NCI-H69 (cell line): ENCODE measurements at regions not wholly inside any gene's neighbourhood (a gene's known extent, or its start where the extent isn't known, plus 50 kb on each side); places are given as distances from the start of the nearest gene placed in this dataset.

Experiments used
- DNase-seq: peaks from one replicate; lab custom pipeline; 2025; lab: John Stamatoyannopoulos, UW

GRCh38 chr7:25360451-25360850 lies 132.2 kb upstream of the NPVF start:
- DNase-seq: no peak

GRCh38 chr7:25361387-25361786 lies 133.1 kb upstream of the NPVF start:
- no peak for DNase-seq

GRCh38 chr7:25361863-25362262 lies 133.6 kb upstream of the NPVF start:
- DNase-seq: no peak

- no peak for DNase-seq
Observed at GRCh38 chr7:25368599-25369201, 140.4 kb upstream of the NPVF start.

- DNase-seq: no peak
Observed at GRCh38 chr7:25369786-25370185, 141.5 kb upstream of the NPVF start.

- DNase-seq: no peak
Observed at GRCh38 chr7:25371972-25372371, 143.7 kb upstream of the NPVF start.

- no peak for DNase-seq
Observed at GRCh38 chr7:25375805-25376600, 147.7 kb upstream of the NPVF start.

- DNase-seq: no peak
Observed at GRCh38 chr7:25379351-25380300, 151.3 kb upstream of the NPVF start.

- DNase-seq: no peak
Observed at GRCh38 chr7:25381818-25382589, 153.7 kb upstream of the NPVF start.

- no peak for DNase-seq
Observed at GRCh38 chr7:25382869-25383268, 154.6 kb upstream of the NPVF start.

- DNase-seq: no peak
Observed at GRCh38 chr7:25383402-25383801, 155.1 kb upstream of the NPVF start.

GRCh38 chr7:25384788-25385505 lies 156.7 kb upstream of the NPVF start:
- DNase-seq: peak; percentile 49

- no peak for DNase-seq
Observed at GRCh38 chr7:25385506-25386136, 157.3 kb upstream of the NPVF start.

GRCh38 chr7:25386311-25386744 lies 158.0 kb upstream of the NPVF start:
- DNase-seq: no peak

- DNase-seq: no peak
Observed at GRCh38 chr7:25388681-25389080, 160.4 kb upstream of the NPVF start.

GRCh38 chr7:25389489-25390106 lies 161.3 kb upstream of the NPVF start:
- peak; percentile 44 for DNase-seq

- peak; percentile 31 for DNase-seq
Observed at GRCh38 chr7:25391295-25391861, 163.1 kb upstream of the NPVF start.

- DNase-seq: no peak
Observed at GRCh38 chr7:25391961-25392587, 163.8 kb upstream of the NPVF start.
